Kidney epithelial cell (primary cell): ENCODE measurements at regions not wholly inside any gene's neighbourhood (a gene's known extent, or its start where the extent isn't known, plus 50 kb on each side); places are given as distances from the start of the nearest gene placed in this dataset.

Experiments used
- DNase-seq: peaks from one replicate; pipeline ENCODE4 v3.0.0-alpha.2; 2010; ENCODE audit warnings: low read depth
- H3K27me3 ChIP-seq: 2 replicates; pipeline ENCODE4 v1.6.0; 2011; ENCODE audit warnings: low read length; ENCODE audit not compliant: control insufficient read depth, insufficient read depth
- H3K36me3 ChIP-seq: 2 replicates; pipeline ENCODE4 v1.5.1; 2011; ENCODE audit warnings: low read length; ENCODE audit not compliant: control insufficient read depth, insufficient read depth
- H3K4me3 ChIP-seq: 2 replicates; pipeline ENCODE4 v1.5.1; 2011; ENCODE audit warnings: low read depth, mild to moderate bottlenecking, control low read depth, low read length
- CTCF ChIP-seq: IDR thresholded peaks from 2 replicates; pipeline ENCODE4 v1.5.1; 2011; ENCODE audit warnings: mild to moderate bottlenecking, moderate library complexity, low read length, control low read depth, inconsistent platforms; ENCODE audit not compliant: insufficient read depth, poor library complexity, severe bottlenecking

GRCh38 chr6:85321906-85322305 is 128.0 kb upstream of the NT5E start:
- no peak for TF ChIP-seq CTCF
- H3K27me3 ChIP-seq = no peaks in the 10 kb centered on the region
- no peak for DNase-seq

GRCh38 chr6:85314586-85314985 is 135.3 kb upstream of the NT5E start:
- no peak overlapping the region for H3K4me3 ChIP-seq
- TF ChIP-seq CTCF = no peak
- no peak for DNase-seq
- no peaks in the 10 kb centered on the region for H3K36me3 ChIP-seq
- H3K27me3 ChIP-seq = no peaks in the 10 kb centered on the region

More at GRCh38 chr6:85321906-85322305, 128.0 kb upstream of the NT5E start:
- Histone ChIP-seq H3K36me3 (no peaks in the 10 kb centered on the region), H3K4me3 (no peak overlapping the region)

DNA sequence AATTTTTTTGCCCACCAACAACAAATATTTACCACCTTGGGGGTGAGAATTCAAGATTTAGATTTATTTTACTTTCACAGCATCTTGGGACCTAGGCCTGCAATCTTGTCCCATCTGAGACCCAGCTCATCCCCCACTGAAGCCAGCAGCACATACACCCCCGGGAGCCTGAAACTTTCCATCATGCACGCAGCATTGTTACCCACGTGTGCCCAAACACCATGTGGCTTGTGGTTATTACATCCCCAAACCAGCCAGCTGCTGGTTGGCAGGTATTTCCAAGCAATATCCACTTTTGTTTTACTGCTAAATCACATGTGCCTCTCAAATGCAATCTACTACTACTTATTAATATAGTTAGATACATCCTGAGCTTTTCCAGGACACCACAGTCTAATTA is 149.3 kb upstream of the NT5E start:
- DNase-seq = no peak
- H3K4me3 ChIP-seq = no peak overlapping the region
- no peak for TF ChIP-seq CTCF

DNA sequence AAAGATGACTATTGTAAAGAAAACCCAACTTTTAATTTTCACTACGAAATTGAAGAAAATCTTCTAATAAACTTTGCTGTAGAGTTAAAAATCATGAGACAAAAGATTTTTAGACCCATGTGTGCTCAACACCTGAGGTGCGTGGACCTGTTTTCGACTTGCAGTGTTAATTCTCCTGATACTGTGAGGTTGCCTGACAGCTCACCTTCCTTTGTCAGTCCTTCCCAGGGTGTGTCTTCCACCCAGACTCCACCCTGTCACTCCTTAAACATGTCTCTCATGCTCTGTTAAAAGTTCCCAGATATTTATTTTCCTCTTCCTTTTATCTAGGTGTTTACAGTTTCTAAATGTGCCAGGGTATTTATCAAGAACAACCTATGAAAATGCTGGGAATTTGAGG is 151.3 kb upstream of the NT5E start:
- Histone ChIP-seq H3K4me3 (no peak overlapping the region), H3K27me3 (peaks cover under 1% of the 10 kb centered on the region), H3K36me3 (no peaks in the 10 kb centered on the region)
- DNase-seq = no peak
- no peak for TF ChIP-seq CTCF

More for the DNA sequence above, 149.3 kb upstream of the NT5E start:
- Histone ChIP-seq H3K27me3 (no peaks in the 10 kb centered on the region), H3K36me3 (no peaks in the 10 kb centered on the region)

DNA sequence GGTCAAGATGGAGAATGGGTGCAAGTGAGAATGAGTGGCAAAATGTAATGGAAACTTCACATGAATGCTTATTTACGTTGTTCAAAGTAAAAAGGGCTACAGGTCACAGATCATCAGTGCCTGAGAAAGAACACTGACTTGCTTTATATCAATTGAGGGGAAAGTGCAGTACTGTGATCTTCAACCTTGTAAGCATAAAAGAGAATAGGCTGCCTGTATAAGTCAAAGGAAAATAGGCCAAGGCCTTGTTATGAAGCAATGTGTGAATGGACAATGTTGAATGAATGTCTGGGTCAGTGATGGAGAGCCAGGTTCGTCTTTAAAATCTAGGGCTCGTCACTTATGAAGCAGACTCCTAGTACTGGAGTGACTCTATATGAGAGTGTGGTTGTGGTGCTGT is 158.6 kb upstream of the NT5E start:
- DNase-seq = no peak
- Histone ChIP-seq H3K27me3 (peaks cover 2% of the 10 kb centered on the region), H3K4me3 (no peak overlapping the region), H3K36me3 (no peaks in the 10 kb centered on the region)
- TF ChIP-seq CTCF = no peak

- TF ChIP-seq CTCF = no peak
- H3K36me3 ChIP-seq = no peaks in the 10 kb centered on the region
Observed at GRCh38 chr6:85287654-85288053, 162.2 kb upstream of the NT5E start.

More at GRCh38 chr6:85287654-85288053, 162.2 kb upstream of the NT5E start:
- Histone ChIP-seq H3K4me3 (no peak overlapping the region), H3K27me3 (no peaks in the 10 kb centered on the region)
- DNase-seq = no peak
